ENCODE measurements at regions not wholly inside any gene's neighbourhood (a gene's known extent, or its start where the extent isn't known, plus 50 kb on each side); places are given as distances from the start of the nearest gene placed in this dataset.
A peak's percentile ranks its signal among the peaks of the same experiment; 100 is the strongest.
"Not testable (repeated sequence)": the region's sequence is repeated elsewhere in the genome, so short reads cannot be mapped to it uniquely, and the experiment has no call there.

- H3K36me3 Mint-ChIP-seq (ENCODE audit: unreplicated experiment): no peaks in the 10 kb centered on the region
- TF ChIP-seq CTCF (IDR thresholded peaks at IDR 0.05): no peak
- H3K27me3 Mint-ChIP-seq (ENCODE audit: unreplicated experiment): no peaks in the 10 kb centered on the region
- H3K27ac Mint-ChIP-seq (ENCODE audit: unreplicated experiment): no peak overlapping the region
- H3K4me3 Mint-ChIP-seq (ENCODE audit: unreplicated experiment): no peak overlapping the region
- peaks cover 14% of the 10 kb centered on the region for H3K9me3 Mint-ChIP-seq (ENCODE audit: unreplicated experiment)
- H3K4me1 Mint-ChIP-seq (ENCODE audit: unreplicated experiment): no peaks in the 10 kb centered on the region
- DNase-seq (ENCODE audit: extremely low spot score, unreplicated experiment): no peak
Measured at GRCh38 chr5:25262221-25262620, 617.4 kb upstream of the CDH10 start.

- no peak overlapping the region for H3K27ac Mint-ChIP-seq (ENCODE audit: unreplicated experiment)
Measured at GRCh38 chr5:25255128-25255527, 610.4 kb upstream of the CDH10 start.

GRCh38 chr5:25241981-25242380 is 597.2 kb upstream of the CDH10 start:
- H3K4me1 Mint-ChIP-seq (ENCODE audit: unreplicated experiment): no peaks in the 10 kb centered on the region
- no peaks in the 10 kb centered on the region for H3K27me3 Mint-ChIP-seq (ENCODE audit: unreplicated experiment)
- H3K4me3 Mint-ChIP-seq (ENCODE audit: unreplicated experiment): no peak overlapping the region
- H3K9me3 Mint-ChIP-seq (ENCODE audit: unreplicated experiment): peaks cover 8% of the 10 kb centered on the region
- H3K36me3 Mint-ChIP-seq (ENCODE audit: unreplicated experiment): no peaks in the 10 kb centered on the region
- TF ChIP-seq CTCF (IDR thresholded peaks at IDR 0.05): no peak
- DNase-seq (ENCODE audit: extremely low spot score, unreplicated experiment): no peak
- H3K27ac Mint-ChIP-seq (ENCODE audit: unreplicated experiment): no peak overlapping the region

More at GRCh38 chr5:25255128-25255527, 610.4 kb upstream of the CDH10 start:
- H3K4me1 Mint-ChIP-seq (ENCODE audit: unreplicated experiment): no peaks in the 10 kb centered on the region
- no peaks in the 10 kb centered on the region for H3K36me3 Mint-ChIP-seq (ENCODE audit: unreplicated experiment)
- TF ChIP-seq CTCF (IDR thresholded peaks at IDR 0.05): no peak
- peaks cover 3% of the 10 kb centered on the region for H3K9me3 Mint-ChIP-seq (ENCODE audit: unreplicated experiment)
- H3K4me3 Mint-ChIP-seq (ENCODE audit: unreplicated experiment): no peak overlapping the region
- H3K27me3 Mint-ChIP-seq (ENCODE audit: unreplicated experiment): no peaks in the 10 kb centered on the region
- no peak for DNase-seq (ENCODE audit: extremely low spot score, unreplicated experiment)

GRCh38 chr5:25238720-25239119 is 593.9 kb upstream of the CDH10 start:
- H3K36me3 Mint-ChIP-seq (ENCODE audit: unreplicated experiment); H3K4me1 Mint-ChIP-seq (ENCODE audit: unreplicated experiment); H3K27ac Mint-ChIP-seq (ENCODE audit: unreplicated experiment); DNase-seq (ENCODE audit: extremely low spot score, unreplicated experiment); H3K27me3 Mint-ChIP-seq (ENCODE audit: unreplicated experiment); H3K4me3 Mint-ChIP-seq (ENCODE audit: unreplicated experiment): not testable (repeated sequence)
- H3K9me3 Mint-ChIP-seq (ENCODE audit: unreplicated experiment): peaks cover 13% of the 10 kb centered on the region

GRCh38 chr5:25224316-25224982 is 579.7 kb upstream of the CDH10 start:
- peaks cover 7% of the 10 kb centered on the region for H3K9me3 Mint-ChIP-seq (ENCODE audit: unreplicated experiment)
- H3K36me3 Mint-ChIP-seq (ENCODE audit: unreplicated experiment): no peaks in the 10 kb centered on the region
- DNase-seq (ENCODE audit: extremely low spot score, unreplicated experiment): no peak
- no peaks in the 10 kb centered on the region for H3K27me3 Mint-ChIP-seq (ENCODE audit: unreplicated experiment)
- H3K4me1 Mint-ChIP-seq (ENCODE audit: unreplicated experiment): no peaks in the 10 kb centered on the region
- no peak for TF ChIP-seq CTCF (IDR thresholded peaks at IDR 0.05)
- no peak overlapping the region for H3K27ac Mint-ChIP-seq (ENCODE audit: unreplicated experiment)
- H3K4me3 Mint-ChIP-seq (ENCODE audit: unreplicated experiment): no peak overlapping the region

GRCh38 chr5:25199902-25200301 is 555.1 kb upstream of the CDH10 start:
- not testable (repeated sequence) for H3K4me1 Mint-ChIP-seq (ENCODE audit: unreplicated experiment); H3K36me3 Mint-ChIP-seq (ENCODE audit: unreplicated experiment); H3K4me3 Mint-ChIP-seq (ENCODE audit: unreplicated experiment)

More at GRCh38 chr5:25199902-25200301, 555.1 kb upstream of the CDH10 start:
- H3K9me3 Mint-ChIP-seq (ENCODE audit: unreplicated experiment): peaks cover 18% of the 10 kb centered on the region
- H3K27ac Mint-ChIP-seq (ENCODE audit: unreplicated experiment); H3K27me3 Mint-ChIP-seq (ENCODE audit: unreplicated experiment): not testable (repeated sequence)
- peak; percentile 81 for DNase-seq (ENCODE audit: extremely low spot score, unreplicated experiment)

Measured in osteocyte (in vitro differentiated cells).